ENCODE measurements at regions not wholly inside any gene's neighbourhood (a gene's known extent, or its start where the extent isn't known, plus 50 kb on each side); places are given as distances from the start of the nearest gene placed in this dataset.

DNA sequence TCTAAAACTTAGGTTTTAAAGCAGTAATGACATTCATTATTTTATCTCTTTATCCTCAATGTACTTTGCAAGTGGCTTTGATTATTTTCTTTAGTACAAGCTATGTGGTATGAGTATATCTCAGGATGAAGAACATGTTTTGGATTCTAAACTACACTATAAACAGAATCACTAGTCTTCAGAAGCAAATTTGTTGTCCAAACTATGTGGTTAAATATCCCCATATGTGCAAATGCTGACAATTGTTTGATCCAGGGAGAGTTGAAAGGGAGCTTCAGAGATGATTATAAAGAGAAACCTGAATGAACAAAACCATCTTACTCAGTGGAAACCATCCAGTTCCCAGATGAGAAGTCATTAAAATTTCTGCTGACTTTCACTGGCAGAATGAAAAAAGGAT lies 179.3 kb downstream of the MDFIC start:
- TF ChIP-seq, protein P1, sequence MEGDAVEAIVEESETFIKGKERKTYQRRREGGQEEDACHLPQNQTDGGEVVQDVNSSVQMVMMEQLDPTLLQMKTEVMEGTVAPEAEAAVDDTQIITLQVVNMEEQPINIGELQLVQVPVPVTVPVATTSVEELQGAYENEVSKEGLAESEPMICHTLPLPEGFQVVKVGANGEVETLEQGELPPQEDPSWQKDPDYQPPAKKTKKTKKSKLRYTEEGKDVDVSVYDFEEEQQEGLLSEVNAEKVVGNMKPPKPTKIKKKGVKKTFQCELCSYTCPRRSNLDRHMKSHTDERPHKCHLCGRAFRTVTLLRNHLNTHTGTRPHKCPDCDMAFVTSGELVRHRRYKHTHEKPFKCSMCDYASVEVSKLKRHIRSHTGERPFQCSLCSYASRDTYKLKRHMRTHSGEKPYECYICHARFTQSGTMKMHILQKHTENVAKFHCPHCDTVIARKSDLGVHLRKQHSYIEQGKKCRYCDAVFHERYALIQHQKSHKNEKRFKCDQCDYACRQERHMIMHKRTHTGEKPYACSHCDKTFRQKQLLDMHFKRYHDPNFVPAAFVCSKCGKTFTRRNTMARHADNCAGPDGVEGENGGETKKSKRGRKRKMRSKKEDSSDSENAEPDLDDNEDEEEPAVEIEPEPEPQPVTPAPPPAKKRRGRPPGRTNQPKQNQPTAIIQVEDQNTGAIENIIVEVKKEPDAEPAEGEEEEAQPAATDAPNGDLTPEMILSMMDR (conservative IDR thresholded peaks at IDR 0.05; ENCODE audit: low read depth in 2 of 2), result no peak
- no peak for TF ChIP-seq JUNB (IDR thresholded peaks at IDR 0.05; ENCODE audit: unreplicated experiment)
- TF ChIP-seq, protein P2, sequence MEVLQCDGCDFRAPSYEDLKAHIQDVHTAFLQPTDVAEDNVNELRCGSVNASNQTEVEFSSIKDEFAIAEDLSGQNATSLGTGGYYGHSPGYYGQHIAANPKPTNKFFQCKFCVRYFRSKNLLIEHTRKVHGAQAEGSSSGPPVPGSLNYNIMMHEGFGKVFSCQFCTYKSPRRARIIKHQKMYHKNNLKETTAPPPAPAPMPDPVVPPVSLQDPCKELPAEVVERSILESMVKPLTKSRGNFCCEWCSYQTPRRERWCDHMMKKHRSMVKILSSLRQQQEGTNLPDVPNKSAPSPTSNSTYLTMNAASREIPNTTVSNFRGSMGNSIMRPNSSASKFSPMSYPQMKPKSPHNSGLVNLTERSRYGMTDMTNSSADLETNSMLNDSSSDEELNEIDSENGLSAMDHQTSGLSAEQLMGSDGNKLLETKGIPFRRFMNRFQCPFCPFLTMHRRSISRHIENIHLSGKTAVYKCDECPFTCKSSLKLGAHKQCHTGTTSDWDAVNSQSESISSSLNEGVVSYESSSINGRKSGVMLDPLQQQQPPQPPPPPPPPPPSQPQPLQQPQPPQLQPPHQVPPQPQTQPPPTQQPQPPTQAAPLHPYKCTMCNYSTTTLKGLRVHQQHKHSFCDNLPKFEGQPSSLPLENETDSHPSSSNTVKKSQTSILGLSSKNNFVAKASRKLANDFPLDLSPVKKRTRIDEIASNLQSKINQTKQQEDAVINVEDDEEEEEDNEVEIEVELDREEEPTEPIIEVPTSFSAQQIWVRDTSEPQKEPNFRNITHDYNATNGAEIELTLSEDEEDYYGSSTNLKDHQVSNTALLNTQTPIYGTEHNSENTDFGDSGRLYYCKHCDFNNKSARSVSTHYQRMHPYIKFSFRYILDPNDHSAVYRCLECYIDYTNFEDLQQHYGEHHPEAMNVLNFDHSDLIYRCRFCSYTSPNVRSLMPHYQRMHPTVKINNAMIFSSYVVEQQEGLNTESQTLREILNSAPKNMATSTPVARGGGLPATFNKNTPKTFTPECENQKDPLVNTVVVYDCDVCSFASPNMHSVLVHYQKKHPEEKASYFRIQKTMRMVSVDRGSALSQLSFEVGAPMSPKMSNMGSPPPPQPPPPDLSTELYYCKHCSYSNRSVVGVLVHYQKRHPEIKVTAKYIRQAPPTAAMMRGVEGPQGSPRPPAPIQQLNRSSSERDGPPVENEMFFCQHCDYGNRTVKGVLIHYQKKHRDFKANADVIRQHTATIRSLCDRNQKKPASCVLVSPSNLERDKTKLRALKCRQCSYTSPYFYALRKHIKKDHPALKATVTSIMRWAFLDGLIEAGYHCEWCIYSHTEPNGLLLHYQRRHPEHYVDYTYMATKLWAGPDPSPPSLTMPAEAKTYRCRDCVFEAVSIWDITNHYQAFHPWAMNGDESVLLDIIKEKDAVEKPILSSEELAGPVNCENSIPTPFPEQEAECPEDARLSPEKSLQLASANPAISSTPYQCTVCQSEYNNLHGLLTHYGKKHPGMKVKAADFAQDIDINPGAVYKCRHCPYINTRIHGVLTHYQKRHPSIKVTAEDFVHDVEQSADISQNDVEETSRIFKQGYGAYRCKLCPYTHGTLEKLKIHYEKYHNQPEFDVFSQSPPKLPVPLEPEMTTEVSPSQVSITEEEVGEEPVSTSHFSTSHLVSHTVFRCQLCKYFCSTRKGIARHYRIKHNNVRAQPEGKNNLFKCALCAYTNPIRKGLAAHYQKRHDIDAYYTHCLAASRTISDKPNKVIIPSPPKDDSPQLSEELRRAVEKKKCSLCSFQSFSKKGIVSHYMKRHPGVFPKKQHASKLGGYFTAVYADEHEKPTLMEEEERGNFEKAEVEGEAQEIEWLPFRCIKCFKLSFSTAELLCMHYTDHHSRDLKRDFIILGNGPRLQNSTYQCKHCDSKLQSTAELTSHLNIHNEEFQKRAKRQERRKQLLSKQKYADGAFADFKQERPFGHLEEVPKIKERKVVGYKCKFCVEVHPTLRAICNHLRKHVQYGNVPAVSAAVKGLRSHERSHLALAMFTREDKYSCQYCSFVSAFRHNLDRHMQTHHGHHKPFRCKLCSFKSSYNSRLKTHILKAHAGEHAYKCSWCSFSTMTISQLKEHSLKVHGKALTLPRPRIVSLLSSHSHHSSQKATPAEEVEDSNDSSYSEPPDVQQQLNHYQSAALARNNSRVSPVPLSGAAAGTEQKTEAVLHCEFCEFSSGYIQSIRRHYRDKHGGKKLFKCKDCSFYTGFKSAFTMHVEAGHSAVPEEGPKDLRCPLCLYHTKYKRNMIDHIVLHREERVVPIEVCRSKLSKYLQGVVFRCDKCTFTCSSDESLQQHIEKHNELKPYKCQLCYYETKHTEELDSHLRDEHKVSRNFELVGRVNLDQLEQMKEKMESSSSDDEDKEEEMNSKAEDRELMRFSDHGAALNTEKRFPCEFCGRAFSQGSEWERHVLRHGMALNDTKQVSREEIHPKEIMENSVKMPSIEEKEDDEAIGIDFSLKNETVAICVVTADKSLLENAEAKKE (CRISPR knock-in tag; IDR thresholded peaks at IDR 0.05), result no peak
